Mucosa of descending colon (tissue), 3 donors: ENCODE measurements at regions not wholly inside any gene's neighbourhood (a gene's known extent, or its start where the extent isn't known, plus 50 kb on each side); places are given as distances from the start of the nearest gene placed in this dataset.

Experiments
- ATAC-seq: fragments of 200-7000 bp; cut with Tn5 transposase; one replicate; pipeline ENCODE4 v1.9.1; 2020; ENCODE audit warnings: mild to moderate bottlenecking, moderate library complexity
- DNase-seq, 3 donors: peaks; one replicate each; pipeline ENCODE4 v3.0.0-alpha.2; 2020
- H3K36me3 ChIP-seq: fragments of 200-600 bp; one replicate; pipeline ENCODE4 v1.8.0; 2021; ENCODE audit warnings: low read depth, mild to moderate bottlenecking
- H3K4me1 ChIP-seq: fragments of 200-600 bp; one replicate; pipeline ENCODE4 v1.8.0; 2021; ENCODE audit warnings: low read depth, mild to moderate bottlenecking
- H3K4me3 ChIP-seq: fragments of 200-600 bp; one replicate; pipeline ENCODE4 v1.8.0; 2021; ENCODE audit warnings: mild to moderate bottlenecking
- H3K9me3 ChIP-seq: fragments of 200-600 bp; one replicate; pipeline ENCODE4 v1.8.0; 2021; ENCODE audit warnings: mild to moderate bottlenecking
- CTCF ChIP-seq: fragments of 200-600 bp; IDR thresholded peaks from one replicate; pipeline ENCODE4 v1.8.0; 2022; ENCODE audit warnings: antibody characterized with exemption, mild to moderate bottlenecking
- intact Hi-C, 2 donors: fragments of 100-400 bp; cut with DNase I in 1 of 2; cut with micrococcal nuclease in 1 of 2; formaldehyde crosslinking; loops; one replicate each; pipeline versions ENCODE4 v1.11.0 to v1.11.1; 2022; cut with DNase I, micrococcal nuclease
- donor health status: DM: no; HTN: no; CAD: no; lungs with moderate emphysema.
- donor health status: DM: no; HTN: no; CAD: no.
- donor health status: DM: no; HTN: yes; CAD: no.

GRCh38 chr22:48456449-48456848 lies 1371.2 kb downstream of the BRD1 start:
- DNase-seq (no peak), ATAC-seq (no peak)
- intact Hi-C loops, result no loop called here
- Histone ChIP-seq H3K4me3 (no peak overlapping the region), H3K36me3 (no peaks in the 10 kb centered on the region), H3K4me1 (no peaks in the 10 kb centered on the region), H3K9me3 (no peaks in the 10 kb centered on the region)
- TF ChIP-seq CTCF, result no peak

GRCh38 chr22:48453751-48454485 lies 1373.8 kb downstream of the BRD1 start:
- intact Hi-C loops, result no loop called here
- ATAC-seq, result no peak
- no peaks in the 10 kb centered on the region for H3K9me3 ChIP-seq
- no peak for DNase-seq
- H3K4me3 ChIP-seq, result no peak overlapping the region
- no peaks in the 10 kb centered on the region for H3K36me3 ChIP-seq
- no peaks in the 10 kb centered on the region for H3K4me1 ChIP-seq
- no peak for TF ChIP-seq CTCF

GRCh38 chr22:48453171-48453570 lies 1374.5 kb downstream of the BRD1 start:
- no peak overlapping the region for H3K4me3 ChIP-seq
- intact Hi-C loops, result no loop called here
- no peaks in the 10 kb centered on the region for H3K9me3 ChIP-seq
- no peaks in the 10 kb centered on the region for H3K4me1 ChIP-seq
- ATAC-seq (no peak), DNase-seq (no peak)
- no peaks in the 10 kb centered on the region for H3K36me3 ChIP-seq
- no peak for TF ChIP-seq CTCF

- H3K9me3 ChIP-seq, result no peaks in the 10 kb centered on the region
- intact Hi-C loops, result no loop called here
- TF ChIP-seq CTCF, result no peak
These were observed 1374.9 kb downstream of the BRD1 start for GRCh38 chr22:48452766-48453165.

GRCh38 chr22:48451891-48452290 lies 1375.8 kb downstream of the BRD1 start:
- no peaks in the 10 kb centered on the region for H3K4me1 ChIP-seq
- TF ChIP-seq CTCF, result no peak
- intact Hi-C loops, result no loop called here
- no peak for ATAC-seq
- DNase-seq, result no peak
- H3K9me3 ChIP-seq, result no peaks in the 10 kb centered on the region
- H3K4me3 ChIP-seq, result no peak overlapping the region
- H3K36me3 ChIP-seq, result no peaks in the 10 kb centered on the region

More at GRCh38 chr22:48452766-48453165, 1374.9 kb downstream of the BRD1 start:
- H3K4me3 ChIP-seq, result no peak overlapping the region
- DNase-seq (no peak), ATAC-seq (no peak)
- no peaks in the 10 kb centered on the region for H3K36me3 ChIP-seq
- no peaks in the 10 kb centered on the region for H3K4me1 ChIP-seq
